Erythroblast (primary cell): ENCODE measurements at regions not wholly inside any gene's neighbourhood (a gene's known extent, or its start where the extent isn't known, plus 50 kb on each side); places are given as distances from the start of the nearest gene placed in this dataset.

ENCODE experiments used
- GATA1 ChIP-seq: IDR thresholded peaks from 2 replicates; pipeline ENCODE4 v1.6.1; 2011; ENCODE audit warnings: low read depth, mild to moderate bottlenecking, control low read depth, low read length, moderate library complexity
- POLR2A ChIP-seq: IDR thresholded peaks from 2 replicates; pipeline ENCODE4 v1.6.1; 2011; ENCODE audit warnings: mild to moderate bottlenecking, low read length

DNA sequence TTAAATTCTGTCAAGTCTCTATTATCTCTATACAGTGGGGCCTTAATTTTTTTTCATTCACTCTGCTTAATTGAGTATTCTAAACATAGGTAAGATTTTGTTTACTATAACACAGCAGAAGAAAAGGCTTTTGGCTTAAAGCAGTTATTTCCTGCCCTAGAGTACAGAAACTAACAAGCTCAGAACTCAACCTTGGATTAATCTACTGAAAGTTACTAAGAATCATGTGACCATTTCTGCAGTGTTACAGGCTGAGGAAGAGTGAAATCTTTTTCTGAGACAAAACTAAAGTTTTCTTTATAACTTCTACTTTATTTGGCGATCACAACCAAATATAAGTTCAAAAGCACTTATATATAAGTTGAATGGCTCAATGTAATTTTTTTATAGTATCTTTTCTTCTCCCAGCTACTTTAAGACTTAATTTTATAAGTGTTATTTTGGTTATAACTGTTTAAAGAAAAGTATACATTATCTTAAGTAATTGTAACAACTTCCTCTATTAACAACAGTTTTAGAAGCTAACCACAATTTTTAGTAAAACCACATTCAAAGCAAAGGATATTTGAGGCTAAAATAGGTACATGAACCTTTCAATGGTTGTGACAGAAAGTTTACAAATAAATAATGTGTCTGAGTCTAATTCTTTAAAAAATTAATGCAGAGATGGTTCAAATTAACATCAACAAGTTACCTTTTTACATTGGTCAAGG lies 240.6 kb upstream of the NAALADL2 start:
- no peak for TF ChIP-seq POLR2A
- TF ChIP-seq GATA1, result no peak
